Cardiac fibroblast (primary cell): ENCODE measurements at regions not wholly inside any gene's neighbourhood (a gene's known extent, or its start where the extent isn't known, plus 50 kb on each side); places are given as distances from the start of the nearest gene placed in this dataset.

Source experiments
- DNase-seq, 2 donors: peaks; one replicate each; pipeline versions ENCODE4 v3.0.0 to v3.0.0-alpha.2; 2010; ENCODE audit warnings: low read depth in 2 of 2
- H3K4me3 ChIP-seq, 2 donors: replicated peaks in 1 of 2; 1 replicate in 1 of 2; 2 replicates in 1 of 2; pipeline ENCODE4 v1.5.1; 2011; ENCODE audit warnings: low read depth in 2 of 2, low read length in 2 of 2, mild to moderate bottlenecking in 2 of 2, moderate library complexity in 1 of 2
- TF ChIP-seq, protein P1 (sequence below): IDR thresholded peaks from one replicate; pipeline ENCODE4 v1.5.1; 2011; ENCODE audit warnings: low read depth, mild to moderate bottlenecking, low read length, inconsistent platforms

GRCh38 chr5:71806711-71807110, 87.6 kb downstream of the CARTPT start:
- H3K4me3 ChIP-seq, result no peak overlapping the region
- DNase-seq, result no peak
- TF ChIP-seq, protein P1, sequence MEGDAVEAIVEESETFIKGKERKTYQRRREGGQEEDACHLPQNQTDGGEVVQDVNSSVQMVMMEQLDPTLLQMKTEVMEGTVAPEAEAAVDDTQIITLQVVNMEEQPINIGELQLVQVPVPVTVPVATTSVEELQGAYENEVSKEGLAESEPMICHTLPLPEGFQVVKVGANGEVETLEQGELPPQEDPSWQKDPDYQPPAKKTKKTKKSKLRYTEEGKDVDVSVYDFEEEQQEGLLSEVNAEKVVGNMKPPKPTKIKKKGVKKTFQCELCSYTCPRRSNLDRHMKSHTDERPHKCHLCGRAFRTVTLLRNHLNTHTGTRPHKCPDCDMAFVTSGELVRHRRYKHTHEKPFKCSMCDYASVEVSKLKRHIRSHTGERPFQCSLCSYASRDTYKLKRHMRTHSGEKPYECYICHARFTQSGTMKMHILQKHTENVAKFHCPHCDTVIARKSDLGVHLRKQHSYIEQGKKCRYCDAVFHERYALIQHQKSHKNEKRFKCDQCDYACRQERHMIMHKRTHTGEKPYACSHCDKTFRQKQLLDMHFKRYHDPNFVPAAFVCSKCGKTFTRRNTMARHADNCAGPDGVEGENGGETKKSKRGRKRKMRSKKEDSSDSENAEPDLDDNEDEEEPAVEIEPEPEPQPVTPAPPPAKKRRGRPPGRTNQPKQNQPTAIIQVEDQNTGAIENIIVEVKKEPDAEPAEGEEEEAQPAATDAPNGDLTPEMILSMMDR, result no peak

GRCh38 chr5:71807909-71808308, 88.8 kb downstream of the CARTPT start:
- TF ChIP-seq, protein P1, result no peak
- no peak overlapping the region for H3K4me3 ChIP-seq
- no peak for DNase-seq

DNA sequence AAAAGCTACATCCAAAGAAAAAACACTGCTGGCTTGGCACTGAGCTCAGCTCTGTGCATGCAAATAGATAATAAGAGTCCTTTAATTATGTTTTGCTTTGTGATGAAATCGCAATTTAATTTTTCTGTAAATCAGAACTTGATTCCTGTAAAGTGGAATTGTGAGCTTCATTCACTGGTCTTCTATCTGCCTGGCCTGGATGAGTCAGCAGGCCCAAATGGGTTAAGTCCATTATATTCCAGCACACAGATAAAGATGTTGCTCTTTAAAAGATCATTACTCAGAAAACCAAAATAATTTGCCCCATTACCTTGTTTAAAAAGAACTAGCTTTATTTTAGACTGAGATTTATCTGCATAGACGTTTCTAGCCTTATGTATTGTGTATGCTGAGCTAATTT, 90.4 kb downstream of the CARTPT start:
- no peak for DNase-seq
- TF ChIP-seq, protein P1, result no peak
- no peak overlapping the region for H3K4me3 ChIP-seq

DNA sequence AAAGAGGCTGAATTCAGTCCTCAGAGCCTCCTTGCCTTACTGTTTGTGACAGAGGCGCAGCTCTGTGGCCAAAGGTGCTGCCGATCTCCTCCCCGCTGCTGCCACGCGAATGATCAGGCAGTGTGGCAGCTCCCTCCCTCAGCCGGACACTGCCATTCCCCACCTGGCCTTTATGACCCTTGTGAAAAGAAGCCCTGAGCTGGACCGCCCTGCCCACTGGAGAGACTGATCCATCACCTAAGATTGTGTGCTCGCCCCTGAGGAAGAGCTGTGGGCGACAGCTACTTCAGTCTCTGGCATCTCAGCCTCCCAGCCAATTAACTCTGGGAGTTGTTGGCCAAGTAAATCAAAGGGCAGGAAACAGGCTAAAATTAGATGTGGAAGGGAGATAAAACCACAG, 90.9 kb downstream of the CARTPT start:
- TF ChIP-seq, protein P1, result no peak
- H3K4me3 ChIP-seq, result no peak overlapping the region
- DNase-seq, result no peak

GRCh38 chr5:71810471-71811195, 91.6 kb downstream of the CARTPT start:
- no peak overlapping the region for H3K4me3 ChIP-seq
- TF ChIP-seq, protein P1, result no peak
- no peak for DNase-seq

DNA sequence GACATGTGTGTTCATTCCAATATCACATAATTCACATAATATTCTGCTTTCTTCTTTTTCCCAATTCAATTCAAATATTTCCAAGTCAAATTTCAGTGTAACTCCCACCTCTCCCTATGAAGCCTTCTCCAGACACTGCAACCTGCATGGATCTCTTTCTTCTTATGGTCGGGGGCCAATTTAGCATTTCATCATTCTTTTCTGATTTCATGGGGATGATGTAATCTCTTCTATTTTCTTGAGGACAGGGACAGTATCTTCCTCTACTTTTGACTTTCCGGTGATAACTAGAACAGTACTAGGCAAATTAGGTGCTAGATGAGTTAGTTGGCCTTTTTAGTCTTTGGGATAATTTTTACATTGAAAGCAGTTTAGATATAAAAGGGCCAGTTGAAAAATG, 92.7 kb downstream of the CARTPT start:
- TF ChIP-seq, protein P1, result no peak
- DNase-seq, result no peak
- no peak overlapping the region for H3K4me3 ChIP-seq

DNA sequence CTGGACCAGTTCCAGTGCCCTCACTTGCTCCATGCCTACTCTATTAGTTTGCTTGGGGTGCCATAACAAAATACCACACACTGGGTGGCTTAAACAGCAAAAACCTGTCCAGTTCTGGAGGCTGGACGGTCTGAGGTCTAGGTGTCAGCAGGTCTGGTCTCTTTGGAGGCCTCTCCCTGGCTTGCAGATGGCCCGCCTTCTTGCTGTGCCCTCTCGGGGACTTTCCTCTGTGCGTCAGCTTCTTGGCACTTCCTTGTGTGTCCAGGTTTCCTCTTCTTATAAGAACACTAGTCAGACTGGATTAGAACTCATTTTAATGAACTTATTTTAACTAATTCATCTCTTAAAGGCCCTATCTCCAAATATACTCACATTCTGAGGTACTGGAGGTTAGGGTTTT, 97.2 kb downstream of the CARTPT start:
- no peak overlapping the region for H3K4me3 ChIP-seq
- TF ChIP-seq, protein P1, result no peak
- no peak for DNase-seq
